OCI-LY7 (cell line): ENCODE measurements at regions not wholly inside any gene's neighbourhood (a gene's known extent, or its start where the extent isn't known, plus 50 kb on each side); places are given as distances from the start of the nearest gene placed in this dataset.

Experiments used
- BruUV-seq: library from RNA; stranded (reverse); fragments of 400-500 nt; replicated peaks from 2 replicates; lab custom pipeline; 2021; lab: Mats Ljungman, UMichigan
- CTCF ChIA-PET: fragments of 300-600 bp; sonication (Branson Sonifier 250); formaldehyde crosslinking; loops from one replicate; lab custom pipeline; 2022; ENCODE audit warnings: antibody characterized with exemption; ENCODE audit not compliant: unreplicated experiment; lab: Charles Lee
- POLR2A ChIA-PET: fragments of 300-600 bp; sonication (Branson Sonifier 250); formaldehyde crosslinking; loops from one replicate; lab custom pipeline; 2022; ENCODE audit warnings: antibody characterized with exemption; lab: Charles Lee
- DNase-seq: peaks from one replicate; pipeline ENCODE4 v3.0.0-alpha.2; 2015; ENCODE audit warnings: low spot score
- H2AFZ ChIP-seq: fragments of 200-600 bp; sonication (generic), shearing (Covaris generic); 2 replicates; pipeline ENCODE4 v1.6.1; 2014; ENCODE audit warnings: mild to moderate bottlenecking, antibody characterized with exemption, low read length, moderate library complexity
- H3K27ac ChIP-seq: fragments of 200-600 bp; sonication (generic); 2 replicates; pipeline ENCODE4 v1.5.1; 2014; ENCODE audit warnings: mixed run types, low read depth, mild to moderate bottlenecking, moderate library complexity, low read length, inconsistent platforms; ENCODE audit not compliant: poor library complexity, severe bottlenecking
- H3K36me3 ChIP-seq: fragments of 200-600 bp; sonication (generic); 2 replicates; pipeline ENCODE4 v1.6.1; 2014; ENCODE audit warnings: mild to moderate bottlenecking, antibody characterized with exemption, low read length, moderate library complexity, mixed read lengths; ENCODE audit not compliant: insufficient read depth
- H3K4me1 ChIP-seq: fragments of 200-600 bp; sonication (generic); 2 replicates; pipeline ENCODE4 v1.5.1; 2014; ENCODE audit warnings: mild to moderate bottlenecking, low read length; ENCODE audit not compliant: insufficient read depth, poor library complexity, severe bottlenecking
- H3K4me2 ChIP-seq: fragments of 200-600 bp; sonication (generic); 2 replicates; pipeline ENCODE4 v1.6.1; 2014; ENCODE audit warnings: mild to moderate bottlenecking, low read length
- H3K4me3 ChIP-seq: fragments of 200-600 bp; sonication (generic); 2 replicates; pipeline ENCODE4 v1.5.1; 2014; ENCODE audit warnings: mild to moderate bottlenecking, low read depth, low read length; ENCODE audit not compliant: poor library complexity, severe bottlenecking
- H3K79me2 ChIP-seq: fragments of 200-600 bp; sonication (generic); 2 replicates; pipeline ENCODE4 v1.6.1; 2016; ENCODE audit warnings: low read depth, mild to moderate bottlenecking, low read length, moderate library complexity, mixed read lengths; ENCODE audit not compliant: insufficient read depth
- H3K9me2 ChIP-seq: fragments of 200-600 bp; sonication (generic); 2 replicates; pipeline ENCODE4 v1.6.1; 2016; ENCODE audit warnings: mild to moderate bottlenecking, low read length, mixed read lengths; ENCODE audit not compliant: insufficient read depth
- H3K9me3 ChIP-seq: fragments of 200-600 bp; sonication (generic); 2 replicates; pipeline ENCODE4 v1.6.1; 2014; ENCODE audit warnings: mild to moderate bottlenecking, mixed run types, low read length, mixed read lengths
- H4K20me1 ChIP-seq: fragments of 200-600 bp; sonication (generic); 2 replicates; pipeline ENCODE4 v1.6.1; 2014; ENCODE audit warnings: mild to moderate bottlenecking, antibody characterized with exemption, low read length, moderate library complexity, mixed read lengths; ENCODE audit not compliant: insufficient read depth
- EZH2phosphoT487 ChIP-seq: fragments of 200-600 bp; sonication (generic); IDR thresholded peaks from 2 replicates; pipeline ENCODE4 v1.6.1; 2018; ENCODE audit warnings: low read depth, borderline replicate concordance, mild to moderate bottlenecking, mixed run types, antibody characterized with exemption, low read length, moderate library complexity, mixed read lengths
- intact Hi-C: fragments of 100-400 bp; cut with micrococcal nuclease; formaldehyde crosslinking; loops from one replicate; pipeline ENCODE4 v1.10.0; 2022; ENCODE audit not compliant: unreplicated experiment
- TF ChIP-seq, protein P1 (sequence below): fragments of 200-600 bp; sonication (generic); conservative IDR thresholded peaks from 2 replicates; pipeline ENCODE4 v1.5.1; 2014; ENCODE audit warnings: mild to moderate bottlenecking, antibody characterized with exemption, low read length, moderate library complexity, mixed read lengths

DNA sequence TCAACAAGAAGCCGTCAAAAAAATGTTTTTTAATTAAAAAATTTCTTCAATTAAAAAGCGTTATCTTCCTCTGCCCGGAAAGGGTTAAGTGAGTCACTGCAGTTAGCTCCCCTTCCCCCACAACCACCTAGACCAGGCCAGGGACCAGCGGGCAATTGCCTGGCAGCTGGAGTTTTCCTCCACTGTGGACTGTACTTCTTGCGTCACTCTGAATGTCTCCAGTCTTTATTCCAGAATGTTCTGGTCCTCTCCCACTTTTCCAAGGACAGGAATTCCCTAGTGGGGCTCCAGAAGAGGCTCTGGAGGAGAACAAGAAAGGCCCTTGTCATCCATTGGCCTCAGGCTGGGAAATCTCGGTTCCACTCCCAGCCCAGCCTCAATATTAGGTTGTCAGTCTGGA, 114.0 kb downstream of the C9orf50 start:
- Histone ChIP-seq H3K36me3 (no peaks in the 10 kb centered on the region), H3K27ac (no peak overlapping the region), H3K9me2 (no peaks in the 10 kb centered on the region), H3K79me2 (no peaks in the 10 kb centered on the region), H2AFZ (no peak overlapping the region), H3K4me2 (no peak overlapping the region), H3K4me3 (no peak overlapping the region), H3K9me3 (no peaks in the 10 kb centered on the region), H4K20me1 (no peaks in the 10 kb centered on the region), H3K4me1 (no peaks in the 10 kb centered on the region)
- intact Hi-C loops = no loop called here
- TF ChIP-seq EZH2phosphoT487 = no peak
- CTCF ChIA-PET = no interaction called here
- POLR2A ChIA-PET = interaction anchor here (0.7 kb wide), 1 partner anchor 10 kb away, joined by 3 read pairs; no protein-coding TSS in a partner anchor
- BruUV-seq = no TSS peak
- no peak for DNase-seq

DNA sequence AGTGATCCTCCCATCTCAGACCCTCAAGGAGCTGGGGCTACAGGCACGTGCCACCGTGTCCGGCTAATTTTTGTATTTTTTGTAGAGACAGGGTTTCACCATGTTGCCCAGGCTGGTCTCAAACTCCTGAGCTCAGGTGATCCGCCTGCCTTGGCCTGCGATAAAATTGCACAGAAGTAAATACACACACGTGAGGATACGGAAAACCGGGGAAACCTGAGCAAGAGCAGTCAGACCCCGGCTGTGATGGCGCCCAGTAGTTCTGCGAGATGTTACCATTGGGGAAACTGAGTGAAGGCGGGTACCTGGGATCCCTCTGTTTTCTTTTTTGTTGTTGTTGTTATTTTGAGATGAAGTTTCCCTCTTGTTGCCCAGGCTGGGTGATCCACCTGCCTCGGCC, 114.9 kb downstream of the C9orf50 start:
- DNase-seq = no peak
- H3K4me3 ChIP-seq = no peak overlapping the region
- H3K27ac ChIP-seq = no peak overlapping the region
- ChIA-PET CTCF (no interaction called here), POLR2A (interaction anchor here (0.7 kb wide), 2 partner anchors 9 to 587 kb away, joined by 3 to 4 read pairs; no protein-coding TSS in a partner anchor)
- no peaks in the 10 kb centered on the region for H3K9me3 ChIP-seq
- no peaks in the 10 kb centered on the region for H3K4me1 ChIP-seq
- no peak for TF ChIP-seq EZH2phosphoT487
- TF ChIP-seq, protein P1, sequence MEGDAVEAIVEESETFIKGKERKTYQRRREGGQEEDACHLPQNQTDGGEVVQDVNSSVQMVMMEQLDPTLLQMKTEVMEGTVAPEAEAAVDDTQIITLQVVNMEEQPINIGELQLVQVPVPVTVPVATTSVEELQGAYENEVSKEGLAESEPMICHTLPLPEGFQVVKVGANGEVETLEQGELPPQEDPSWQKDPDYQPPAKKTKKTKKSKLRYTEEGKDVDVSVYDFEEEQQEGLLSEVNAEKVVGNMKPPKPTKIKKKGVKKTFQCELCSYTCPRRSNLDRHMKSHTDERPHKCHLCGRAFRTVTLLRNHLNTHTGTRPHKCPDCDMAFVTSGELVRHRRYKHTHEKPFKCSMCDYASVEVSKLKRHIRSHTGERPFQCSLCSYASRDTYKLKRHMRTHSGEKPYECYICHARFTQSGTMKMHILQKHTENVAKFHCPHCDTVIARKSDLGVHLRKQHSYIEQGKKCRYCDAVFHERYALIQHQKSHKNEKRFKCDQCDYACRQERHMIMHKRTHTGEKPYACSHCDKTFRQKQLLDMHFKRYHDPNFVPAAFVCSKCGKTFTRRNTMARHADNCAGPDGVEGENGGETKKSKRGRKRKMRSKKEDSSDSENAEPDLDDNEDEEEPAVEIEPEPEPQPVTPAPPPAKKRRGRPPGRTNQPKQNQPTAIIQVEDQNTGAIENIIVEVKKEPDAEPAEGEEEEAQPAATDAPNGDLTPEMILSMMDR = no peak
- H3K79me2 ChIP-seq = no peaks in the 10 kb centered on the region
- no peak overlapping the region for H2AFZ ChIP-seq
- no TSS peak for BruUV-seq
- no peaks in the 10 kb centered on the region for H4K20me1 ChIP-seq
- H3K4me2 ChIP-seq = no peak overlapping the region
- intact Hi-C loops = no loop called here
- H3K9me2 ChIP-seq = no peaks in the 10 kb centered on the region
- H3K36me3 ChIP-seq = no peaks in the 10 kb centered on the region

DNA sequence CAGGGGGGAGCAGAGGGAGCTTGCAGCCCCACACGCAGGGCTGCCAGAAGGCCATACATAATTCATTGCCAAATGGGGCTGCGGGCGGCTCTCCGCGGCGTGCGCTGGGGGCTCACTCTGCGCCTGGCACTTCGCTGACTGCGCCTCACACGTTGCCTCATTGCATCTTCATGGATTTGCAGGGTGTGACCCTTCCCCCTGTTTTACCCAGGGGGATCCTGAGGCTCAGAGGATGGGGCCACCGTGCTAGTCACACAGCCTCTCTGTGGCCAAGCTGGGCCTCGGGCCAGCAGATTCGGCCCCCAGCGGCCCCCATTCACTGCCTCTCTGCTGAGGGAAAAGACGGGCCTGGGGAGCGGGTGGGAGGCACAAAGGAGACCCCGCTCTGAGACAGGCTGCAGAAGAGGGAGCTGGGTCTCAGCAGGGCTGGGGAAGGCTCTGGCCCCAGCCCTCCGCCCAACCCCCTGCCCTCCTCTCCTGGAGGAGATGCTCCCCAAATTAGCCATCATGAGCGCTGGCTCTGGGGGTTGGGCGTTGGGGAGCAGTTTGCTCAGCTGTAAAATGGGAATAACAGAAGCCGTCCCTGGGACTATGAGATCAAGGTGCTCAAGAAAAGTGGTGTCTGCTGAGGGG, 115.5 kb downstream of the C9orf50 start:
- Histone ChIP-seq H2AFZ (no peak overlapping the region), H3K9me2 (no peaks in the 10 kb centered on the region), H3K4me2 (no peak overlapping the region), H3K27ac (no peak overlapping the region), H3K4me3 (no peak overlapping the region), H3K4me1 (no peaks in the 10 kb centered on the region), H4K20me1 (no peaks in the 10 kb centered on the region), H3K79me2 (no peaks in the 10 kb centered on the region), H3K9me3 (no peaks in the 10 kb centered on the region), H3K36me3 (no peaks in the 10 kb centered on the region)
- DNase-seq = no peak
- ChIA-PET POLR2A (no interaction called here), CTCF (no interaction called here)
- TF ChIP-seq EZH2phosphoT487 = no peak
- TF ChIP-seq, protein P1 = no peak
- BruUV-seq = no TSS peak
- intact Hi-C loops = no loop called here
